Pancreas (tissue), 10 donors: ENCODE measurements at regions not wholly inside any gene's neighbourhood (a gene's known extent, or its start where the extent isn't known, plus 50 kb on each side); places are given as distances from the start of the nearest gene placed in this dataset.
A peak's percentile ranks its signal among the peaks of the same experiment; 100 is the strongest.

ENCODE experiments used
- ATAC-seq, 4 donors: fragments of 200-7000 bp; cut with Tn5 transposase; one replicate each; pipeline versions ENCODE4 v1.8.0 to v1.9.1; 2020; ENCODE audit warnings: mild to moderate bottlenecking in 4 of 4, moderate library complexity in 4 of 4
- DNase-seq, 6 donors: peaks; one replicate each; pipeline ENCODE4 v3.0.0-alpha.2; 2020
- FAIRE-seq: peaks from 2 replicates; lab custom pipeline; 2012; peaks lifted over from hg19 to GRCh38; lab: Jason Lieb, UNC
- H3K27ac ChIP-seq, 4 donors: fragments of 200-600 bp; sonication (generic); 1 replicate in 3 of 4; 2 replicates in 1 of 4; pipeline versions ENCODE4 v1.5.0 to v1.8.0; 2020
- H3K27me3 ChIP-seq, 4 donors: fragments of 200-600 bp; one replicate each; pipeline ENCODE4 v1.8.0; 2021
- H3K36me3 ChIP-seq, 3 donors: fragments of 200-600 bp; sonication (generic) in 1 of 3; one replicate each; pipeline versions ENCODE4 v1.5.0 to v1.8.0; 2020 to 2021
- H3K4me1 ChIP-seq, 3 donors: fragments of 200-600 bp; one replicate each; pipeline ENCODE4 v1.8.0; 2021
- H3K4me3 ChIP-seq, 4 donors: fragments of 200-600 bp; sonication (generic) in 2 of 4; one replicate each; pipeline versions ENCODE4 v1.5.0 to v1.8.0; 2020 to 2021
- H3K9me3 ChIP-seq, 4 donors: fragments of 200-600 bp; one replicate each; pipeline ENCODE4 v1.8.0; 2021
- WGBS, 2 donors: extraction: QIAGEN DNeasy Blood & Tissue Kit; methylation state at CpG; one replicate each; pipeline ENCODE4 v1.1.7; 2013; 5-methylcytosine and 5-hydroxymethylcytosine counted together
- intact Hi-C, 3 donors: fragments of 100-400 bp; cut with DNase I; formaldehyde crosslinking; loops; one replicate each; pipeline versions ENCODE4 v1.11.1 to v1.14.2; 2022
- TF ChIP-seq, protein P1 (sequence below), 4 donors: fragments of 200-600 bp; sonication (generic) in 3 of 4; IDR thresholded peaks; one replicate each; pipeline versions ENCODE4 v1.5.0 to v1.8.0; 2021; ENCODE audit warnings: antibody characterized with exemption in 4 of 4
- donor health status: healthy with polysubstance abuse.
- donor health status: DM: no; HTN: no; CAD: no; lungs with moderate emphysema.
- donor health status: DM: no; HTN: no; CAD: no.
- donor health status: control.
- donor health status: control.
- donor health status: Bipolar disorder and iron deficiency.
- donor health status: DM: yes; HTN: yes; CAD: no.
- donor health status: DM: no; HTN: no; CAD: no.
- donor health status: DM: no; HTN: no; CAD: no.
- donor health status: DM: yes; HTN: yes; CAD: no.

DNA sequence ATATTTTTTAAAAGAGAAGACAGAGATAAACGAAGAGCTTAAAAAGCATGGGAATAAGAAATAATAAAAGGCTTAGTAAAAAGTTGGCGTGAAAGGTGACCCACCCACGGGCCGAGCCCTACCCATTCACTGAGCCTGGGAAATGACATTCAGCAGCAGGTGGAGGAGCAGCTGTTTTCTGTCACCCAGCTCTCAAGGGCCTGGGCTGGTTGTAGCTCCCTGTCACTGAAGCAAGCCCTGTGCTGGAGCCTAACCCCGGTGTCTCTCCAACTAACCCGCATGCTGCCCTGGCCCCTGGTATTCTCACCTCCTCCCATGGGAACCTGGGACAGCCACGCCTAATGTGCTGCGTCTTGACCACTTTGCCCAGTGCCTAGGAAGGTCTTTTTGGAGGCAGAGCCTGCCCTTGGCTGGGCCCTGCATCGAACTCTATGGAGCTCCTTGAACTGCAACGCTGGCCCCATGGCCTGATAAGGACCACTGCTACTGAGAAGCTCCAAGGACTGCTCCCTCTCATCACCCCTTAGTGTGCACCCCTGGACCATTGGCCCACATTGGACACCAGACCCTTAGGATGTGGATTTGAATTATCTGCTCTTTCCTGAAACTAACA lies 68.8 kb upstream of the IYD start:
- DNase-seq (peak; percentile 60 to 73 (median 67)), ATAC-seq (peak; percentile 91 to 98 (median 94)), FAIRE-seq (no peak)
- Histone ChIP-seq H3K36me3 (no peaks in the 10 kb centered on the region), H3K4me3 (no peak overlapping the region), H3K27ac (peak overlapping the region in 2 of 4 donors; percentile 2 to 26), H3K9me3 (no peaks in the 10 kb centered on the region), H3K4me1 (peaks cover 0 to 7% (median 0%) of the 10 kb centered on the region in 3 donors), H3K27me3 (no peaks in the 10 kb centered on the region)
- intact Hi-C loops = no loop called here
- TF ChIP-seq, protein P1, sequence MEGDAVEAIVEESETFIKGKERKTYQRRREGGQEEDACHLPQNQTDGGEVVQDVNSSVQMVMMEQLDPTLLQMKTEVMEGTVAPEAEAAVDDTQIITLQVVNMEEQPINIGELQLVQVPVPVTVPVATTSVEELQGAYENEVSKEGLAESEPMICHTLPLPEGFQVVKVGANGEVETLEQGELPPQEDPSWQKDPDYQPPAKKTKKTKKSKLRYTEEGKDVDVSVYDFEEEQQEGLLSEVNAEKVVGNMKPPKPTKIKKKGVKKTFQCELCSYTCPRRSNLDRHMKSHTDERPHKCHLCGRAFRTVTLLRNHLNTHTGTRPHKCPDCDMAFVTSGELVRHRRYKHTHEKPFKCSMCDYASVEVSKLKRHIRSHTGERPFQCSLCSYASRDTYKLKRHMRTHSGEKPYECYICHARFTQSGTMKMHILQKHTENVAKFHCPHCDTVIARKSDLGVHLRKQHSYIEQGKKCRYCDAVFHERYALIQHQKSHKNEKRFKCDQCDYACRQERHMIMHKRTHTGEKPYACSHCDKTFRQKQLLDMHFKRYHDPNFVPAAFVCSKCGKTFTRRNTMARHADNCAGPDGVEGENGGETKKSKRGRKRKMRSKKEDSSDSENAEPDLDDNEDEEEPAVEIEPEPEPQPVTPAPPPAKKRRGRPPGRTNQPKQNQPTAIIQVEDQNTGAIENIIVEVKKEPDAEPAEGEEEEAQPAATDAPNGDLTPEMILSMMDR (IDR thresholded peaks at IDR 0.05) = no peak
- 35 to 43% methylated on average over 10 of the region's 10 CpGs for WGBS, 2 donors

DNA sequence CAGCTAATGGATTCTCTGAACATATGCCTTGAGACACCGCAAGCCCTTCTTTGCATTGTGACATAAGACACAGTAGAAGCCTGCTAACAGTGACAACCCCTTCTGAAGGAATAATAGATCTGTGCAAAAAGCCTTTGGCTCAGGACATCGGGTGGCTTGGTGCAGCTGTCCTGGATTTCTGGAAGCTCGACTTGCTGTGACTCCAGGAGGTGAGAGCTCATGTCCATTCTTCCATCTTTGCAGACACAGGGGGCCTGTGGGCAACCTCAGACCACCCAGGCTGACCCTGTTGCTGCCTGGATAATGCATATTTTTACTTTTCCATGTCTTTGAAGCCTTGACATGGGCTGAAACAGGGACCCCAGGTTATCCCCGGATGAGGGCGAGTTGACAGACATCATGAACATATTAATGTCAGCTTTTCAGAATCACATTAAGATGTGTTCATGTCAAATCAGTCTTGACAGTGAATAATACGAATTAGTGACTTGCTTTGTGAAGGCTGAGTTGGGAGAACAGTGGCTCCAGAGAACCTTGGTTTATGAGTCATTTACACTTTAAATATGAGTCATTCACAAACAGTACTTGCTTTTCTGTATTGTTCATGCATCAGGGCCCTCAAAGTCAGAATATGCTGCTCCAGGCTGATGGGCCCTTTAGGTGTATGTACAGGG lies 66.8 kb upstream of the IYD start:
- FAIRE-seq (no peak), ATAC-seq (peak; percentile 69 to 85 (median 72)), DNase-seq (no peak)
- 89 to 92% methylated on average over 6 of the region's 6 CpGs for WGBS, 2 donors
- Histone ChIP-seq H3K9me3 (no peaks in the 10 kb centered on the region), H3K27me3 (no peaks in the 10 kb centered on the region), H3K36me3 (no peaks in the 10 kb centered on the region), H3K27ac (no peak overlapping the region), H3K4me1 (peaks cover 0 to 7% (median 0%) of the 10 kb centered on the region in 3 donors), H3K4me3 (no peak overlapping the region)
- intact Hi-C loops = no loop called here
- TF ChIP-seq, protein P1 (IDR thresholded peaks at IDR 0.05) = no peak

DNA sequence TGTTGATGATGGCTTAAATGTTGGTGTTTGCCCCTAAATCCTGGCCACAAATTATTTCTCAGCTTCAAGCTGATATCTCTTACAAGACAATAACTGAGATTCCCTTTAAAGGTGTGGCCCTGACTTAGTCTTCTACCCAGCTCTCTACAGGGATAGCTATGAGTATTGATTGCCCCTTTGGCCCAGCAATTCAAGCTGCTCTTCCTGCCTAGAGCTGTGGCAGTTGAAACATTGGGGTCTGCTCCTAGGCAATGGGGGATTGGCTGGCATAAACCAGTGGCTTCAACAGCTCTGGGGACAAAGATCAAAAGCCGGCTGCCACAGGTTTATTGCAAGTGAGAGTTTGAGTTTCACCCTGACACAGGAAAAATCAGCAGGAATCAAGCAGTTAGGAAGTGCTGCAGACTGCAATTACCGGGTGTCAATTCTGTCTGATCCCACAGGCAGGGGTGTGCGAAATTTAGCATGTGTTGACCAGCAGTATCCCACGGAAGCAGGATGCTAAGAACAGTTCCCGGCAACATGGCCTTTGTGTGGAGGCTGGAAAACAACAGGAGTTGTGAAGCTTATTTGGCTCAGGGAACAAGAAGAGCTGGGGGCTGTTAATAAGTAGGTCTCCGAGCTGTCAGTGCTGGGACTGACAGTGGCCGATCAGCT lies 66.2 kb upstream of the IYD start:
- FAIRE-seq (no peak), ATAC-seq (peak in 2 of 4 donors; percentile 9 to 29), DNase-seq (no peak)
- H3K4me1 ChIP-seq = peaks cover 0 to 7% (median 0%) of the 10 kb centered on the region in 3 donors
- WGBS, 2 donors = 83 to 85% methylated on average over 7 of the region's 7 CpGs
- H3K4me3 ChIP-seq = no peak overlapping the region
- H3K27me3 ChIP-seq = no peaks in the 10 kb centered on the region
- TF ChIP-seq, protein P1 (IDR thresholded peaks at IDR 0.05) = no peak
- H3K27ac ChIP-seq = no peak overlapping the region
- no peaks in the 10 kb centered on the region for H3K9me3 ChIP-seq
- H3K36me3 ChIP-seq = no peaks in the 10 kb centered on the region
- intact Hi-C loops = no loop called here

DNA sequence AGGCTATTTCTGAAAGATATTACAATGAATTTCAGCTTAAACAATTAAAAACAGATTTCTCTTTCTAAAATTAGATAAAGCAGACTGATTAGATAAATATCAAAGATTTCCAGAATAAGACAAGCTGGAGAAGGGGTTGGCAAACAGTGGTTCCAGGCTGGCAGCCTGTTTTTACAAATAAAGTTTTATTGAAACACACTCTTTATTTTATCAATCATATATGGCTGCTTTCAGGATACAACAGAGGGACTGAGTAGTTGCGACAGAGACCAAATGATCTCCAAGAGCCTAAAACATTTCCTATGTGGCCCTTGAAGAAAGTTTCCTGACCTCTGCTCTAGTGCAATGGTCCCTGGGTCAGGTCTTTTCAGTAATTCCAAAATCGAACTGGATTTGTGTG lies 65.6 kb upstream of the IYD start:
- H3K4me1 ChIP-seq = peaks cover 0 to 7% (median 0%) of the 10 kb centered on the region in 3 donors
- H3K4me3 ChIP-seq = no peak overlapping the region
- intact Hi-C loops = no loop called here
- 78 to 84% methylated on average over 2 of the region's 2 CpGs for WGBS, 2 donors
- no peak overlapping the region for H3K27ac ChIP-seq
- no peaks in the 10 kb centered on the region for H3K27me3 ChIP-seq
- no peak for ATAC-seq
- DNase-seq = no peak
- no peaks in the 10 kb centered on the region for H3K36me3 ChIP-seq
- FAIRE-seq = no peak
- H3K9me3 ChIP-seq = no peaks in the 10 kb centered on the region
- TF ChIP-seq, protein P1 (IDR thresholded peaks at IDR 0.05) = no peak
